ENCODE measurements at regions not wholly inside any gene's neighbourhood (a gene's known extent, or its start where the extent isn't known, plus 50 kb on each side); places are given as distances from the start of the nearest gene placed in this dataset.

DNA sequence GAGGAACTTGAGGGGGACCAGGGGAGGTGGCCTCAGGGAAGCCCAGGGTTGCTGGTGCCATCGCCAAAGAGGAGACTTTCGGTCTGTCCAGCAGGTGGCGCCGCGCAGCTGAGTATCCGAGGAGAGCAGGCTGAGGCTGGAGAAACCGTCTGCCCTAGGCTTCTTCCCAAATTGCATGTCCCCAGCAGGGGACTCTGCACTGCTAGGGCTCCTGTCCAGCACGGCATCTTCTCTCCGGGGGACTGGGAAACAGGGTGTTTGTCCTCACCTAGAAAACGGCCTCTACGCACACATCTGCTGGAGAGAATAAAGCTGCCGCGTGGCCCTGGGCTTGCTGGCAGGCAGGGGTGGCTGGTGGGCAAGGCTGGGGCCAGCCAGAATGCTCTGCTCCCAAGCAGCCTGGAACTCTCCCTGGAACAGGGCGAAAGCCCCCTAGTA is 161.9 kb downstream of the SH2D4B start:
- no peak overlapping the region for H3K9ac ChIP-seq (ENCODE audit: insufficient read depth, low read depth, low read length)
- peak; percentile 97 for ATAC-seq
- H3K4me2 ChIP-seq (ENCODE audit: low read depth, low read length), result no peak overlapping the region
- CTCF ChIA-PET (ENCODE audit: low intra/inter-chr PET ratio, low total read pairs), result interaction anchor here (0.8 to 2.7 kb wide), 2 partner anchors 225 to 320 kb away, joined by 3 to 22 read pairs; no protein-coding TSS in a partner anchor
- intact Hi-C loops (cut with micrococcal nuclease; ENCODE audit: unreplicated experiment) (loop anchor here (1.0 to 5.0 kb wide), 2 partner anchors 37 to 225 kb away; no protein-coding TSS in a partner anchor), in situ Hi-C loops (cut with HindIII; ENCODE audit: extremely low pct_ligation_motif_present, low pct_unique_long_range_greater_than_20kb) (loop anchor here (5.0 kb wide), 1 partner anchor 223 kb away; no protein-coding TSS in a partner anchor)
- FAIRE-seq, result peak; percentile 60
- no peaks in the 10 kb centered on the region; a peak in 1 of 5 replicates for H3K27me3 ChIP-seq (ENCODE audit: control insufficient read depth in 1 of 2, insufficient read depth in 2 of 2, low read length in 2 of 2)
- no peaks in the 10 kb centered on the region for H4K20me1 ChIP-seq (ENCODE audit: insufficient read depth, low read length)
- no peaks in the 10 kb centered on the region for H3K4me1 ChIP-seq (ENCODE audit: insufficient read depth, low read length)
- H3K27ac ChIP-seq (ENCODE audit: extremely low read length, insufficient read depth, low read length), result no peak overlapping the region
- H3K4me3 ChIP-seq (replicated peaks in 1 of 3; ENCODE audit: insufficient read depth in 1 of 3, low read depth in 2 of 3, low read length in 3 of 3), result no peak overlapping the region
- BruUV-seq (replicated peaks), result no TSS peak
- no peaks in the 10 kb centered on the region for H3K79me2 ChIP-seq (ENCODE audit: insufficient read depth, low read length)
- TF ChIP-seq TEAD3 (CRISPR knock-in tag; optimal IDR thresholded peaks at IDR 0.05; ENCODE audit: borderline replicate concordance) (no peak), NRL (CRISPR knock-in tag; IDR thresholded peaks at IDR 0.05; ENCODE audit: borderline replicate concordance) (peak; percentile 66; the same call in 1 of the 2 replicates), STAG1 (CRISPR knock-in tag; IDR thresholded peaks at IDR 0.05) (peak; percentile 87), ETV5 (CRISPR knock-in tag; IDR thresholded peaks at IDR 0.05; ENCODE audit: borderline replicate concordance) (no peak), CCDC6 (CRISPR knock-in tag; IDR thresholded peaks at IDR 0.05) (peak; percentile 31; the same call in 1 of the 2 replicates), KDM2A (CRISPR knock-in tag; IDR thresholded peaks at IDR 0.05; ENCODE audit: borderline replicate concordance, low read depth) (peak; percentile 50; the same call in 1 of the 2 replicates), EED (CRISPR knock-in tag; IDR thresholded peaks at IDR 0.05) (0 out of 2 replicates have a peak, but pooled peaks have one; percentile 16), RAD21 (CRISPR knock-in tag; IDR thresholded peaks at IDR 0.05) (peak; percentile 71), XRCC5 (optimal IDR thresholded peaks at IDR 0.05; ENCODE audit: low read length) (peak; percentile 74), SMC3 (IDR thresholded peaks at IDR 0.05; ENCODE audit: low read length) (peak; percentile 20; the same call in 1 of the 2 replicates)
- TF ChIP-seq, protein P1, sequence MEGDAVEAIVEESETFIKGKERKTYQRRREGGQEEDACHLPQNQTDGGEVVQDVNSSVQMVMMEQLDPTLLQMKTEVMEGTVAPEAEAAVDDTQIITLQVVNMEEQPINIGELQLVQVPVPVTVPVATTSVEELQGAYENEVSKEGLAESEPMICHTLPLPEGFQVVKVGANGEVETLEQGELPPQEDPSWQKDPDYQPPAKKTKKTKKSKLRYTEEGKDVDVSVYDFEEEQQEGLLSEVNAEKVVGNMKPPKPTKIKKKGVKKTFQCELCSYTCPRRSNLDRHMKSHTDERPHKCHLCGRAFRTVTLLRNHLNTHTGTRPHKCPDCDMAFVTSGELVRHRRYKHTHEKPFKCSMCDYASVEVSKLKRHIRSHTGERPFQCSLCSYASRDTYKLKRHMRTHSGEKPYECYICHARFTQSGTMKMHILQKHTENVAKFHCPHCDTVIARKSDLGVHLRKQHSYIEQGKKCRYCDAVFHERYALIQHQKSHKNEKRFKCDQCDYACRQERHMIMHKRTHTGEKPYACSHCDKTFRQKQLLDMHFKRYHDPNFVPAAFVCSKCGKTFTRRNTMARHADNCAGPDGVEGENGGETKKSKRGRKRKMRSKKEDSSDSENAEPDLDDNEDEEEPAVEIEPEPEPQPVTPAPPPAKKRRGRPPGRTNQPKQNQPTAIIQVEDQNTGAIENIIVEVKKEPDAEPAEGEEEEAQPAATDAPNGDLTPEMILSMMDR (CRISPR knock-in tag; IDR thresholded peaks at IDR 0.05), result peak; percentile 91
- TF ChIP-seq, protein P2, sequence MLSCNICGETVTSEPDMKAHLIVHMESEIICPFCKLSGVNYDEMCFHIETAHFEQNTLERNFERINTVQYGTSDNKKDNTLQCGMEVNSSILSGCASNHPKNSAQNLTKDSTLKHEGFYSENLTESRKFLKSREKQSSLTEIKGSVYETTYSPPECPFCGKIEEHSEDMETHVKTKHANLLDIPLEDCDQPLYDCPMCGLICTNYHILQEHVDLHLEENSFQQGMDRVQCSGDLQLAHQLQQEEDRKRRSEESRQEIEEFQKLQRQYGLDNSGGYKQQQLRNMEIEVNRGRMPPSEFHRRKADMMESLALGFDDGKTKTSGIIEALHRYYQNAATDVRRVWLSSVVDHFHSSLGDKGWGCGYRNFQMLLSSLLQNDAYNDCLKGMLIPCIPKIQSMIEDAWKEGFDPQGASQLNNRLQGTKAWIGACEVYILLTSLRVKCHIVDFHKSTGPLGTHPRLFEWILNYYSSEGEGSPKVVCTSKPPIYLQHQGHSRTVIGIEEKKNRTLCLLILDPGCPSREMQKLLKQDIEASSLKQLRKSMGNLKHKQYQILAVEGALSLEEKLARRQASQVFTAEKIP (CRISPR knock-in tag; IDR thresholded peaks at IDR 0.05; ENCODE audit: borderline replicate concordance), result no peak
- peak; percentile 46 for DNase-seq (ENCODE audit: low spot score)
- POLR2A ChIA-PET, result no interaction called here
- WGBS (ENCODE audit: low lambda C conversion rate), result 13% methylated on average over 3 of the region's 14 CpGs
- no peak overlapping the region for H2AFZ ChIP-seq (ENCODE audit: low read length)
- H3K36me3 ChIP-seq (replicated peaks in 1 of 2; ENCODE audit: control insufficient read depth in 1 of 2, insufficient read depth in 2 of 2, low read length in 2 of 2), result no peaks in the 10 kb centered on the region
- no peaks in the 10 kb centered on the region for H3K9me3 ChIP-seq (ENCODE audit: low read length)

Measured in HepG2 (cell line).